ENCODE measurements at regions not wholly inside any gene's neighbourhood (a gene's known extent, or its start where the extent isn't known, plus 50 kb on each side); places are given as distances from the start of the nearest gene placed in this dataset.

GRCh38 chr4:180973894-180974293 is 1269.3 kb upstream of the TENM3 start:
- H3K4me1 Mint-ChIP-seq: no peaks in the 10 kb centered on the region
- Histone ChIP-seq H3K4me3 (ENCODE audit: low read length) (no peak overlapping the region), H3K27ac (ENCODE audit: low read depth, low read length) (no peak overlapping the region), H3K27me3 (ENCODE audit: insufficient read depth, low read length, poor library complexity, severe bottlenecking) (no peaks in the 10 kb centered on the region), H3K4me1 (ENCODE audit: insufficient read depth, low read length) (no peaks in the 10 kb centered on the region), H3K9me3 (ENCODE audit: low read length) (no peaks in the 10 kb centered on the region), H3K36me3 (ENCODE audit: insufficient read depth, low read length) (no peaks in the 10 kb centered on the region)
- ChIA-PET POLR2A (interaction anchor here (0.5 kb wide), 1 partner anchor 9 kb away, joined by 4 read pairs; no protein-coding TSS in a partner anchor), CTCF (no interaction called here)
- H3K4me3 Mint-ChIP-seq: no peak overlapping the region
- H3K9me3 Mint-ChIP-seq: peaks cover 0 to 19% (median 7%) of the 10 kb centered on the region in 5 donors
- H3K36me3 Mint-ChIP-seq: no peaks in the 10 kb centered on the region
- no peak for DNase-seq
- H3K27me3 Mint-ChIP-seq: no peaks in the 10 kb centered on the region
- H3K27ac Mint-ChIP-seq: no peak overlapping the region

DNA sequence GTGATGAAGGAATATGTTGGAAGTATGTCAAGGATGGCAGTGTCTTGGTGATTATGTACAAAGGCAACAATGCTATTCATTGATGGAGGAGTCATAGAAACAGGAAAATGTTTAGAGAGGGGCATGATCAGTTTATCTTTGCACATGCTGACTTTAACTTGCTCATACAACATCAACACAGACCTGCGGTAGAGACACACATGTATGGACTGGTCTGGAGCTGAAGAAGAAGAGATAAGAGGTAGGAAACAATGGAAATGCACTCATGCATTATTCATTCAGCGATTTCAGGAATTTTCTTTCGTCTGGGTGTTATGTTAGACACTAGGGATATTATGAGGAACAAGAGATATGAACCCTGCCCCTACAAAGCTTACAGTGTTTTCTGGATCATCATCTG is 1252.3 kb upstream of the TENM3 start:
- H3K4me1 ChIP-seq (ENCODE audit: insufficient read depth, low read length): no peaks in the 10 kb centered on the region
- H3K27me3 ChIP-seq (ENCODE audit: insufficient read depth, low read length, poor library complexity, severe bottlenecking): no peaks in the 10 kb centered on the region
- Mint-ChIP-seq H3K27ac (no peak overlapping the region), H3K36me3 (no peaks in the 10 kb centered on the region), H3K9me3 (peaks cover 0 to 22% (median 4%) of the 10 kb centered on the region in 5 donors), H3K4me1 (no peaks in the 10 kb centered on the region), H3K4me3 (no peak overlapping the region), H3K27me3 (no peaks in the 10 kb centered on the region)
- no peaks in the 10 kb centered on the region for H3K9me3 ChIP-seq (ENCODE audit: low read length)
- CTCF ChIA-PET: no interaction called here
- no peaks in the 10 kb centered on the region for H3K36me3 ChIP-seq (ENCODE audit: insufficient read depth, low read length)
- H3K27ac ChIP-seq (ENCODE audit: low read depth, low read length): no peak overlapping the region
- no peak for DNase-seq
- H3K4me3 ChIP-seq (ENCODE audit: low read length): no peak overlapping the region
- POLR2A ChIA-PET: no interaction called here

DNA sequence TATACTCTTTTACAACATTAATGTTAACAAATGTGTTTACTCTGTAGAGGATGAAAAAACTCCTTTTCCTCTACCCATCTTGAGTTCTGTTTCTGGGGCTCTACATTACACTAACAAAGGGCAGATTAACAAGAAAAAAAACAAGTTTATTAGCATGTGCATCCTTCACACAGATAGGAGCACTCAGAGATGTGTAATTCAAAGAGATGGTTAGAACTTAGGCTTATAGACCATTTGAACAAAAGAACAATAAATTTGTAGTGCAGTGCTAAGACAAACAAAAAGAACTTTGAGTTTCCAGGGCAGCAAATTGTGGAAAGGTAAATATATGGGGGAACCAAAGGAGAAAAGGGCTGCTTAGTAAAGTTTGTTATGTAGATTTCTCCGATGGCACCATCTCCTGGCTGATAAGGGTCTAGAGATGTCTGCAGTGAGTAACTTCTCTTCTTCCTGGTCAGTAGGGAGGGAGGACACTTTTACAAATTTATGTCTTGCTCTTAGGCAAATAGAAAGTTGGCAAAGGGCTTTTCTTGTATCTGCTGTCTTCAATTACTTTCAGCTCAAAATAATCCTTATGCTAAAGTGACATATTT is 1249.9 kb upstream of the TENM3 start:
- POLR2A ChIA-PET: no interaction called here
- Mint-ChIP-seq H3K27me3 (no peaks in the 10 kb centered on the region), H3K27ac (no peak overlapping the region), H3K4me3 (no peak overlapping the region), H3K36me3 (no peaks in the 10 kb centered on the region), H3K9me3 (peaks cover 0 to 20% (median 4%) of the 10 kb centered on the region in 5 donors), H3K4me1 (no peaks in the 10 kb centered on the region)
- H3K27ac ChIP-seq (ENCODE audit: low read depth, low read length): no peak overlapping the region
- CTCF ChIA-PET: no interaction called here
- no peaks in the 10 kb centered on the region for H3K9me3 ChIP-seq (ENCODE audit: low read length)
- no peaks in the 10 kb centered on the region for H3K4me1 ChIP-seq (ENCODE audit: insufficient read depth, low read length)
- no peaks in the 10 kb centered on the region for H3K27me3 ChIP-seq (ENCODE audit: insufficient read depth, low read length, poor library complexity, severe bottlenecking)
- no peak for DNase-seq
- no peaks in the 10 kb centered on the region for H3K36me3 ChIP-seq (ENCODE audit: insufficient read depth, low read length)
- no peak overlapping the region for H3K4me3 ChIP-seq (ENCODE audit: low read length)

DNA sequence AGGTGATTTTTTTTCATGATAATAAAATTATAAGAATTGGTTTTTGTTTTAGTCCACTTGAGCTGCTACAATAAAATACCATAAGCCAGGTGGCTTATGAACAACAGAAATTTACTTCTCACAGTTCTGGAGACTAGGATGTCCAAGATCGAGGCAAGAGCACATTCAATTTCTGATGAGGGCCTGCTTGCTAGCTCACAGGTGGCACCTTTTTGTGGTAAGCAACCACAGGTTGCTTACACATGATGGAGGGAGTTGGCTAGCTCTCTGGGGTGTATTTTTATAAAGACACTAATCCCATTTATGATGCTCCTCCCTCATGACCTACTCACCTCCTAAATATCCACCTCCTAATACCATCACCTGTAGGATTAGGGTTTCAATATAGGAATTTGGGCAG is 1248.5 kb upstream of the TENM3 start:
- H3K27me3 Mint-ChIP-seq: no peaks in the 10 kb centered on the region
- no peak overlapping the region for H3K27ac Mint-ChIP-seq
- POLR2A ChIA-PET: no interaction called here
- H3K4me3 Mint-ChIP-seq: no peak overlapping the region
- H3K4me1 ChIP-seq (ENCODE audit: insufficient read depth, low read length): no peaks in the 10 kb centered on the region
- DNase-seq: no peak
- CTCF ChIA-PET: no interaction called here
- H3K9me3 ChIP-seq (ENCODE audit: low read length): no peaks in the 10 kb centered on the region
- peaks cover 0 to 28% (median 4%) of the 10 kb centered on the region in 5 donors for H3K9me3 Mint-ChIP-seq
- H3K27ac ChIP-seq (ENCODE audit: low read depth, low read length): no peak overlapping the region
- no peaks in the 10 kb centered on the region for H3K36me3 Mint-ChIP-seq
- no peaks in the 10 kb centered on the region for H3K4me1 Mint-ChIP-seq
- H3K4me3 ChIP-seq (ENCODE audit: low read length): no peak overlapping the region
- no peaks in the 10 kb centered on the region for H3K36me3 ChIP-seq (ENCODE audit: insufficient read depth, low read length)
- H3K27me3 ChIP-seq (ENCODE audit: insufficient read depth, low read length, poor library complexity, severe bottlenecking): no peaks in the 10 kb centered on the region

DNA sequence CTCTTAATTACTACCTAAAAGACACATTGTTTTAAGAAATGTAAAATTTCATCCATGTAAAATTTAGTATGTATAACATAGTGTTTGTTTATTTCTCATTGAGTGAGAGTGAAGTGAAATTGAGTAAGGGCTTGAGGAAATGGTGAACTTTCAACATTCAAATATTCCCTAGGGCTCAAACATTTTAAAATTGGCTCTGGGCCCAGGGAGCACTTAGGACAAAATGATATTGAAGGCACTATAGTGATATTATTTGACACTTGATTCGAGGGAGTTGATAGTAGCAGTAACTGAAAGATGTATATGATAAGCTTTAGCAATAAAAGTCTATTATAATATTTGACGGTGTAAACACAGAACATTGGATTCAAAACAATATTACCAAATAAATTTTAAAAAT is 1244.0 kb upstream of the TENM3 start:
- Histone ChIP-seq H3K27ac (ENCODE audit: low read depth, low read length) (no peak overlapping the region), H3K36me3 (ENCODE audit: insufficient read depth, low read length) (no peaks in the 10 kb centered on the region), H3K4me3 (ENCODE audit: low read length) (no peak overlapping the region), H3K9me3 (ENCODE audit: low read length) (no peaks in the 10 kb centered on the region), H3K4me1 (ENCODE audit: insufficient read depth, low read length) (no peaks in the 10 kb centered on the region), H3K27me3 (ENCODE audit: insufficient read depth, low read length, poor library complexity, severe bottlenecking) (no peaks in the 10 kb centered on the region)
- no peaks in the 10 kb centered on the region for H3K4me1 Mint-ChIP-seq
- no peaks in the 10 kb centered on the region for H3K36me3 Mint-ChIP-seq
- no peaks in the 10 kb centered on the region for H3K27me3 Mint-ChIP-seq
- H3K27ac Mint-ChIP-seq: no peak overlapping the region
- ChIA-PET POLR2A (no interaction called here), CTCF (no interaction called here)
- H3K9me3 Mint-ChIP-seq: peaks cover 0 to 26% (median 4%) of the 10 kb centered on the region in 5 donors
- DNase-seq: no peak
- no peak overlapping the region for H3K4me3 Mint-ChIP-seq

- POLR2A ChIA-PET: no interaction called here
- H3K4me1 ChIP-seq (ENCODE audit: insufficient read depth, low read length): no peaks in the 10 kb centered on the region
- no peak overlapping the region for H3K4me3 ChIP-seq (ENCODE audit: low read length)
- H3K9me3 ChIP-seq (ENCODE audit: low read length): no peaks in the 10 kb centered on the region
- H3K36me3 ChIP-seq (ENCODE audit: insufficient read depth, low read length): no peaks in the 10 kb centered on the region
- DNase-seq: no peak
- H3K27me3 Mint-ChIP-seq: no peaks in the 10 kb centered on the region
- no peaks in the 10 kb centered on the region for H3K4me1 Mint-ChIP-seq
- H3K9me3 Mint-ChIP-seq: peaks cover 0 to 22% (median 5%) of the 10 kb centered on the region in 5 donors
- H3K27ac ChIP-seq (ENCODE audit: low read depth, low read length): no peak overlapping the region
- H3K4me3 Mint-ChIP-seq: no peak overlapping the region
- no peaks in the 10 kb centered on the region for H3K27me3 ChIP-seq (ENCODE audit: insufficient read depth, low read length, poor library complexity, severe bottlenecking)
- H3K27ac Mint-ChIP-seq: no peak overlapping the region
- no peaks in the 10 kb centered on the region for H3K36me3 Mint-ChIP-seq
- CTCF ChIA-PET: no interaction called here
Observed at GRCh38 chr4:181004056-181004455, 1239.1 kb upstream of the TENM3 start.

DNA sequence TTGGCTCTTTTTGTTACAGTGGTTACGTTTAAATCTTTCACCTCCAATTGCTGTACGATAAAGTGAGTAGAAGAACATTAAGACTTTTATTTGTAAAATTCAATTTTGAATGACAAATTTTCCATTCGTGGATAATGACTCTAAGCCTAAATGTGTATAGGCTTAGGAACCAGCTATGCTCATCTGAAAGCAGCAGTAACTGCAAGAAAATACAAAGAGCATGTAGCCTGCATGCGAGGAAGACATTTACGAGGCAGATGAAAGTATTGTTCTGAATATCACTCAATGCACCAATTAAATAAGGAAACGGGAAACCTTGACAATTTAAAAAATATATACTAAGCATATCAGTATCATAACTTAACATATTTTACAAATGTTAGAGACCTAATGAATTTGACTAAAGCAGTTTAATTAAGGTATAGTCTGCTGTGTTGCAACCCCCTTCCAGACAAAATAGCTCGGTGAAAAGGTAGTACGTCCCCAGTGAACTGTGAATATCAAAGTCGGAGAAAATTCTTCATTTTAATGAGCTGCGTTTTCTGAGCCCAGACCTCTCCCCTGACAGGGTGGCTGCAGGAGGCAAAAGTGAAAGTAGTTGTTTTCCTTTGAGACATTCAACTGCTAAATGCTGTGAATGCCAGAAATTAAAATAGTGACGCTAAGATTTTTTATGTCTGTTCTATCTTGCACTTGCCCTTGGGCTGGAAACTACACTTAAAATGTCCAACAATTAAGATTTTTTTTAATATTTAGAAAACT is 1236.5 kb upstream of the TENM3 start:
- POLR2A ChIA-PET: no interaction called here
- Histone ChIP-seq H3K4me1 (ENCODE audit: insufficient read depth, low read length) (no peaks in the 10 kb centered on the region), H3K9me3 (ENCODE audit: low read length) (no peaks in the 10 kb centered on the region), H3K27me3 (ENCODE audit: insufficient read depth, low read length, poor library complexity, severe bottlenecking) (no peaks in the 10 kb centered on the region), H3K4me3 (ENCODE audit: low read length) (no peak overlapping the region), H3K36me3 (ENCODE audit: insufficient read depth, low read length) (no peaks in the 10 kb centered on the region), H3K27ac (ENCODE audit: low read depth, low read length) (no peak overlapping the region)
- Mint-ChIP-seq H3K27ac (no peak overlapping the region), H3K36me3 (no peaks in the 10 kb centered on the region), H3K4me1 (no peaks in the 10 kb centered on the region), H3K9me3 (peaks cover 0 to 18% (median 9%) of the 10 kb centered on the region in 5 donors), H3K4me3 (no peak overlapping the region), H3K27me3 (no peaks in the 10 kb centered on the region)
- CTCF ChIA-PET: no interaction called here
- no peak for DNase-seq

GRCh38 chr4:181007751-181008150 is 1235.5 kb upstream of the TENM3 start:
- ChIA-PET POLR2A (no interaction called here), CTCF (no interaction called here)
- no peaks in the 10 kb centered on the region for H3K9me3 ChIP-seq (ENCODE audit: low read length)
- Mint-ChIP-seq H3K27me3 (no peaks in the 10 kb centered on the region), H3K36me3 (peaks cover 0 to 2% (median 0%) of the 10 kb centered on the region in 3 donors), H3K4me3 (no peak overlapping the region), H3K9me3 (peaks cover 1 to 18% (median 7%) of the 10 kb centered on the region in 5 donors), H3K27ac (no peak overlapping the region), H3K4me1 (no peaks in the 10 kb centered on the region)
- H3K4me3 ChIP-seq (ENCODE audit: low read length): no peak overlapping the region
- no peak for DNase-seq
- no peaks in the 10 kb centered on the region for H3K36me3 ChIP-seq (ENCODE audit: insufficient read depth, low read length)
- no peaks in the 10 kb centered on the region for H3K27me3 ChIP-seq (ENCODE audit: insufficient read depth, low read length, poor library complexity, severe bottlenecking)
- H3K4me1 ChIP-seq (ENCODE audit: insufficient read depth, low read length): no peaks in the 10 kb centered on the region
- no peak overlapping the region for H3K27ac ChIP-seq (ENCODE audit: low read depth, low read length)
